Astrocyte of the spinal cord (primary cell): ENCODE measurements at regions not wholly inside any gene's neighbourhood (a gene's known extent, or its start where the extent isn't known, plus 50 kb on each side); places are given as distances from the start of the nearest gene placed in this dataset.

Source experiments
- DNase-seq: peaks from one replicate; pipeline ENCODE4 v3.0.0; 2011; ENCODE audit warnings: low read depth, low spot score
- H3K4me3 ChIP-seq: 2 replicates; pipeline ENCODE4 v1.5.1; 2011; ENCODE audit warnings: low read depth, mild to moderate bottlenecking, low read length, moderate library complexity
- CTCF ChIP-seq: IDR thresholded peaks from 2 replicates; pipeline ENCODE4 v1.5.1; 2012; ENCODE audit warnings: low read depth, mild to moderate bottlenecking, low read length, inconsistent platforms
- in situ Hi-C: cut with HindIII; loops from 2 replicates; pipeline ENCODE4 v1.10.0; 2017; ENCODE audit warnings: low sequenced_read_pairs

DNA sequence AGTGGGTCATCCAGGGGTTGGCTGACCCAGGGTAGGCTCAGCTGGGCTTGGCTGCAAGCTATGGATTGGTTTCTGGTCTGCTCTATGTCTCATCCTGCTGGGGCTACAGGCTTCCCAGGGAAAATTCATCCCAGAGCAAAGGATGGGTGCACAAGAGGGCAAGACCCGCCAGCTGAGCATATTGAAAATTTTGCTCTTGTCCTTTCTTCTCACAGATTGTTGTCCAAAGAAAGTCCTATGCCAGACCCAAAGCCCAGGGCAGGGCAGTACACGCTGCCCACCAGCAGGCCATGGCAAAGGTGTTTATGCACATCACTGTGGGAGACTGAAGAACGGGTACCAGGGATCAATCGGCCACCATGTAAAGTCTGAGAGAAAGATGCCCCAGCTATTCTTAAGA, 95.3 kb upstream of the PARP11 start:
- in situ Hi-C loops = no loop called here
- DNase-seq = no peak
- TF ChIP-seq CTCF = no peak
- H3K4me3 ChIP-seq = no peak overlapping the region

GRCh38 chr12:3967556-3968160, 94.5 kb upstream of the PARP11 start:
- TF ChIP-seq CTCF = no peak
- H3K4me3 ChIP-seq = no peak overlapping the region
- in situ Hi-C loops = no loop called here
- DNase-seq = no peak

GRCh38 chr12:3966376-3966775, 93.2 kb upstream of the PARP11 start:
- in situ Hi-C loops = no loop called here
- no peak for TF ChIP-seq CTCF

DNA sequence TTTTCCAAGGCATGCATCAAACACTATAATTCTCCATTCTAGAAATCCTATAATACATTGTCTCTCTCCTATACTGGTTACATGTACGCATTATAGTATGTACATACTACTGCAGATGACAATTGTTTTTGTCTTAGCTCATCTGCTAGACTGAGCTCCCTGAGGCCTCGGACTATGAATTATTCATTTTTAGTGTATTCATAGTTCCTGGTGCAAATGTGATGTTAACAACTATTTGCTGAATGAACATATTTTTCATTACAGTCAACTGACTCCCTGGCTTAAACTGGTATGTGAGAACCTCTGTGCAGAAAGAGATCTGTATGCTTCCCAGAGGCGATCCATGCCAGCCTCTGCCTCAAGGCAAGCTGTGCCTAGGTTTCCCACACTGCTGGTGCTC, 91.8 kb upstream of the PARP11 start:
- no peak for TF ChIP-seq CTCF
- DNase-seq = no peak
- no peak overlapping the region for H3K4me3 ChIP-seq
- in situ Hi-C loops = no loop called here

More at GRCh38 chr12:3966376-3966775, 93.2 kb upstream of the PARP11 start:
- no peak for DNase-seq
- no peak overlapping the region for H3K4me3 ChIP-seq

- no peak for TF ChIP-seq CTCF
- no peak overlapping the region for H3K4me3 ChIP-seq
- no peak for DNase-seq
- in situ Hi-C loops = no loop called here
Observed at GRCh38 chr12:3964439-3964838, 91.2 kb upstream of the PARP11 start.

- TF ChIP-seq CTCF = no peak
Observed at GRCh38 chr12:3962631-3963483, 89.7 kb upstream of the PARP11 start.

More at GRCh38 chr12:3962631-3963483, 89.7 kb upstream of the PARP11 start:
- DNase-seq = no peak
- H3K4me3 ChIP-seq = no peak overlapping the region
- in situ Hi-C loops = no loop called here
